ENCODE measurements at regions not wholly inside any gene's neighbourhood (a gene's known extent, or its start where the extent isn't known, plus 50 kb on each side); places are given as distances from the start of the nearest gene placed in this dataset.
A peak's percentile ranks its signal among the peaks of the same experiment; 100 is the strongest.

GRCh38 chr6:149132336-149132735 is 185.2 kb upstream of the TAB2 start:
- H3K4me3 Mint-ChIP-seq, result no peak overlapping the region
- no peak for DNase-seq (ENCODE audit: low spot score)
- Histone ChIP-seq H3F3A (ENCODE audit: low read depth) (no peaks in the 10 kb centered on the region), H3K36me3 (no peaks in the 10 kb centered on the region), H3K4me3 (no peak overlapping the region), H4K20me1 (ENCODE audit: low read depth) (no peaks in the 10 kb centered on the region), H2AFZ (replicated peaks) (no peak overlapping the region), H3K79me2 (ENCODE audit: low read depth) (no peaks in the 10 kb centered on the region), H3K4me2 (no peak overlapping the region), H3K4me1 (peaks cover 20% of the 10 kb centered on the region), H3K9me3 (ENCODE audit: low read depth) (no peaks in the 10 kb centered on the region), H3K9ac (no peak overlapping the region), H3K27ac (no peak overlapping the region), H3K27me3 (no peaks in the 10 kb centered on the region)
- H3K4me1 Mint-ChIP-seq, result peaks cover 10% of the 10 kb centered on the region
- no peaks in the 10 kb centered on the region for H3K36me3 Mint-ChIP-seq
- TF ChIP-seq CTCF (IDR thresholded peaks at IDR 0.05), result no peak
- peaks cover 8% of the 10 kb centered on the region for H3K9me3 Mint-ChIP-seq
- no peak overlapping the region for H3K27ac Mint-ChIP-seq
- H3K27me3 Mint-ChIP-seq (ENCODE audit: insufficient read depth, low read depth), result no peaks in the 10 kb centered on the region

GRCh38 chr6:149134511-149134933 is 183.0 kb upstream of the TAB2 start:
- Histone ChIP-seq H3F3A (ENCODE audit: low read depth) (no peaks in the 10 kb centered on the region), H4K20me1 (ENCODE audit: low read depth) (no peaks in the 10 kb centered on the region), H3K79me2 (ENCODE audit: low read depth) (no peaks in the 10 kb centered on the region), H3K27me3 (no peaks in the 10 kb centered on the region), H3K36me3 (no peaks in the 10 kb centered on the region), H3K4me1 (peaks cover 20% of the 10 kb centered on the region), H3K9ac (no peak overlapping the region), H3K27ac (no peak overlapping the region), H3K4me3 (no peak overlapping the region), H3K4me2 (no peak overlapping the region), H3K9me3 (ENCODE audit: low read depth) (no peaks in the 10 kb centered on the region), H2AFZ (replicated peaks) (no peak overlapping the region)
- TF ChIP-seq EZH2phosphoT487 (IDR thresholded peaks at IDR 0.05), result no peak
- no peak for TF ChIP-seq EZH2 (IDR thresholded peaks at IDR 0.05)
- TF ChIP-seq CTCF (IDR thresholded peaks at IDR 0.05), result no peak
- Mint-ChIP-seq H3K4me1 (peaks cover 10% of the 10 kb centered on the region), H3K27ac (no peak overlapping the region), H3K27me3 (ENCODE audit: insufficient read depth, low read depth) (peaks cover 4% of the 10 kb centered on the region), H3K36me3 (no peaks in the 10 kb centered on the region), H3K4me3 (no peak overlapping the region), H3K9me3 (peaks cover 11% of the 10 kb centered on the region)
- DNase-seq (ENCODE audit: low spot score), result no peak

- H3K27me3 ChIP-seq, result no peaks in the 10 kb centered on the region
- no peaks in the 10 kb centered on the region for H3K79me2 ChIP-seq (ENCODE audit: low read depth)
Measured at GRCh38 chr6:149135809-149136208, 181.7 kb upstream of the TAB2 start.

More at GRCh38 chr6:149135809-149136208, 181.7 kb upstream of the TAB2 start:
- no peaks in the 10 kb centered on the region for H4K20me1 ChIP-seq (ENCODE audit: low read depth)
- H2AFZ ChIP-seq (replicated peaks), result no peak overlapping the region
- Mint-ChIP-seq H3K27ac (no peak overlapping the region), H3K4me1 (peaks cover 9% of the 10 kb centered on the region), H3K36me3 (no peaks in the 10 kb centered on the region), H3K27me3 (ENCODE audit: insufficient read depth, low read depth) (peaks cover 4% of the 10 kb centered on the region), H3K4me3 (no peak overlapping the region), H3K9me3 (peaks cover 11% of the 10 kb centered on the region)
- no peaks in the 10 kb centered on the region for H3F3A ChIP-seq (ENCODE audit: low read depth)
- H3K36me3 ChIP-seq, result no peaks in the 10 kb centered on the region
- no peak overlapping the region for H3K4me3 ChIP-seq
- peak; percentile 45 for DNase-seq (ENCODE audit: low spot score)
- H3K9ac ChIP-seq, result no peak overlapping the region
- H3K27ac ChIP-seq, result no peak overlapping the region
- H3K9me3 ChIP-seq (ENCODE audit: low read depth), result no peaks in the 10 kb centered on the region
- TF ChIP-seq CTCF (IDR thresholded peaks at IDR 0.05) (no peak), EZH2phosphoT487 (IDR thresholded peaks at IDR 0.05) (no peak), EZH2 (IDR thresholded peaks at IDR 0.05) (no peak)
- peaks cover 16% of the 10 kb centered on the region for H3K4me1 ChIP-seq
- H3K4me2 ChIP-seq, result peak overlapping the region; percentile 23
